ENCODE measurements at regions not wholly inside any gene's neighbourhood (a gene's known extent, or its start where the extent isn't known, plus 50 kb on each side); places are given as distances from the start of the nearest gene placed in this dataset.

DNA sequence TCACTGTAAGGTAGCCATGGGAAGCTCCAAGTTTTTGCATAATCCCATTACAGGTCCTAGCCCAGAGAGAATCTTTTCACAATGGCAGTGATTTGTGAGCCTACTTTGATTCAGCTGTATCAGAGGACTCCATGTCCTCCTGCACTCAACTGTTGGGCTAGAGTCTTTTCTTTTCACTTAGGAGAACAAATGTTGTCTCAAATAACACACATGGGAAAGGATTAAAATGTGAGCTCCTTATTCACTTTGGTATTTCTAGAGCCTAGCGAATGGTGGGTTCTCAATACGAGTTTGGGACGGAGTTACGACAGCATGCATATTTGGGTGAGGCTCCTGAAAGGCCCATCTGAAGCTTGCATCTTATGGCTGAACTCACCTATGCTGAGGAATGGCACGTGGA is 183.5 kb upstream of the STEAP4 start:
- TF ChIP-seq POLR2A (IDR thresholded peaks at IDR 0.05) (no peak), CTCF (IDR thresholded peaks at IDR 0.05) (no peak)
